ENCODE measurements at regions not wholly inside any gene's neighbourhood (a gene's known extent, or its start where the extent isn't known, plus 50 kb on each side); places are given as distances from the start of the nearest gene placed in this dataset.

DNA sequence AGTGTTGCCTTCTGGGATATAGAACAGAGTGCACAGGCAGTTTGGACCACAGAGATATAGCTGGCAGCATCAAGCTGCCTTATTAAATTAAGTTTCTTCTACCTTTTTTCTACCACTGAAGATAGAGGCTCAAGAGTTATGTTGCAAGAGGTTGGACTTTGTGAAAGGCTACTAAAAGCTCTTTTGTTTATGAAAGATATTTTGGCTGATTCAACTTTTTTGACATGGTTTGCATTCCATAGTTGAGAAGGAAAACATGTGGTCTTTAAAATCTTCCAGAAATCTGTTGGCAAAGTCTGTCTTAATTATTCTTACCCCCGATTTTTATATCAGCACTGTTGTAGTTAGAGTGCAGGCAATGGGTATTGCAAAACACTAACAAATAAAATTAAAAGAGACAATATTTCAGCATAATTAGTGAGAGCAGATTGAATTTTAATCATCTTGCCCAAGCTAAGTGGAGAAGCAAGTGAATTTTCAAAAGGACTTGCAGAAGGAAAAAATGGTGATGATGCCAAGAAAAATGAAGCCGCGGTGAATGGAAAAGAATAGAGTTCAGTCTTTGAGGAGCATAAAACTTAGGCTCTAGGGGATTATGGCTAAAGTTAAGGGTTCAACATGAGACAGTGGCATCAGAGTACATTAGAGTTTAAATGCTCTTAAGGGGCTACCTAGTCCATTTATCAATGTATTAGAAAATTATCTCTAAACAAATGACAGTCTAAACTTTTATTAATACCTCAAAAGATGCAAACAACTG is 450.9 kb upstream of the CNTNAP2 start:
- H3K4me1 ChIP-seq (ENCODE audit: insufficient read depth) = no peaks in the 10 kb centered on the region
- no peak overlapping the region for H3K27ac ChIP-seq
- no peaks in the 10 kb centered on the region for H3K27me3 ChIP-seq
- no peaks in the 10 kb centered on the region for H3K36me3 ChIP-seq
- 38 to 46% (median 43%) methylated on average over 3 of the region's 3 CpGs for WGBS, 3 donors
- no peak overlapping the region for H3K4me3 ChIP-seq
- TF ChIP-seq EP300 (IDR thresholded peaks at IDR 0.05) (no peak), POLR2A (IDR thresholded peaks at IDR 0.05) (no peak)
- TF ChIP-seq, protein P1, sequence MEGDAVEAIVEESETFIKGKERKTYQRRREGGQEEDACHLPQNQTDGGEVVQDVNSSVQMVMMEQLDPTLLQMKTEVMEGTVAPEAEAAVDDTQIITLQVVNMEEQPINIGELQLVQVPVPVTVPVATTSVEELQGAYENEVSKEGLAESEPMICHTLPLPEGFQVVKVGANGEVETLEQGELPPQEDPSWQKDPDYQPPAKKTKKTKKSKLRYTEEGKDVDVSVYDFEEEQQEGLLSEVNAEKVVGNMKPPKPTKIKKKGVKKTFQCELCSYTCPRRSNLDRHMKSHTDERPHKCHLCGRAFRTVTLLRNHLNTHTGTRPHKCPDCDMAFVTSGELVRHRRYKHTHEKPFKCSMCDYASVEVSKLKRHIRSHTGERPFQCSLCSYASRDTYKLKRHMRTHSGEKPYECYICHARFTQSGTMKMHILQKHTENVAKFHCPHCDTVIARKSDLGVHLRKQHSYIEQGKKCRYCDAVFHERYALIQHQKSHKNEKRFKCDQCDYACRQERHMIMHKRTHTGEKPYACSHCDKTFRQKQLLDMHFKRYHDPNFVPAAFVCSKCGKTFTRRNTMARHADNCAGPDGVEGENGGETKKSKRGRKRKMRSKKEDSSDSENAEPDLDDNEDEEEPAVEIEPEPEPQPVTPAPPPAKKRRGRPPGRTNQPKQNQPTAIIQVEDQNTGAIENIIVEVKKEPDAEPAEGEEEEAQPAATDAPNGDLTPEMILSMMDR (IDR thresholded peaks at IDR 0.05) = no peak
- intact Hi-C loops (cut with DNase I) = no loop called here
- no peak for DNase-seq
- H3K9me3 ChIP-seq = no peaks in the 10 kb centered on the region

DNA sequence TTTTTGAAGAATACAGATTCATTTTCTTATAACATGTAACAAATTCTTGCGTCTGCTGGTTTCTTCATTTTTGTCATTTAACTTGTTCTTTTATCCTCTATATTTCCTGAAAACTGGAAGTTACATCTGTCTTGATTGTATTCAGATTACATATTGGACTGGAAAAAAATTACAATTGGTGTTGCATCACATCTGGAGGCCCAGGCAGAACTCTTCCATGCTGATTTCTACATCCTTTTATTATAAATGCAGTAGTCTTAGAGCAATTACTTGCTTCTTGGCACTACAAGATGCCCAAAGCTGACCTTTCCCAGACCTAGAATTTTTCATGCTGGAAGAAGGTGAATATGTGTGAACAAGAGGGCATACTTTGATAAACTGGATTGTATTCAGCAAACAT is 460.9 kb upstream of the CNTNAP2 start:
- Histone ChIP-seq H3K9me3 (no peaks in the 10 kb centered on the region), H3K4me3 (no peak overlapping the region), H3K36me3 (no peaks in the 10 kb centered on the region), H3K27ac (no peak overlapping the region), H3K4me1 (ENCODE audit: insufficient read depth) (no peaks in the 10 kb centered on the region), H3K27me3 (no peaks in the 10 kb centered on the region)
- DNase-seq = no peak
- WGBS, 3 donors = 90 to 96% (median 91%) methylated on average over 1 of the region's 1 CpG
- intact Hi-C loops (cut with DNase I) = no loop called here
- TF ChIP-seq, protein P1 (IDR thresholded peaks at IDR 0.05) = no peak
- TF ChIP-seq POLR2A (IDR thresholded peaks at IDR 0.05) = no peak
- TF ChIP-seq EP300 (IDR thresholded peaks at IDR 0.05) = no peak

DNA sequence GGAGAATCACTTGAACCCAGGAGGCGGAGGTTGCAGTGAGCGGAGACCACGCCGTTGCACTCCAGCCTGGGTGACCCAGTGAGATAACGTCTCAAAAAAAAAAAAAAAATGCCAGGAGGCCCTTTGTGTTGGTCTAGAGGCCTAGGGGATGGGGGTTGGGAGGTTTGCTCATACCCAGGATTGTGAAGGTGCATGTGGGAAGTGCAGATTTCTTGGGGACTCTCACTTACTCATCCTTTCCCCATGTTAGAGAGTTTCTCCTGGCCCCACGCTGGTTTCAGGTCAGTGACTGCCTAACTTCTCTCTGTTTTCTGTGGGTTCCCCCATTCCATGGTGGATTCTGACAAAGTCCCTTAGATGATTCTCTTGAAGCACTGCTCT is 471.5 kb upstream of the CNTNAP2 start:
- no peaks in the 10 kb centered on the region for H3K4me1 ChIP-seq (ENCODE audit: insufficient read depth)
- H3K36me3 ChIP-seq = no peaks in the 10 kb centered on the region
- TF ChIP-seq EP300 (IDR thresholded peaks at IDR 0.05) = no peak
- DNase-seq = no peak
- H3K27ac ChIP-seq = no peak overlapping the region
- no peaks in the 10 kb centered on the region for H3K27me3 ChIP-seq
- no peaks in the 10 kb centered on the region for H3K9me3 ChIP-seq
- WGBS, 3 donors = 86 to 89% (median 87%) methylated on average over 6 of the region's 6 CpGs
- no peak overlapping the region for H3K4me3 ChIP-seq
- intact Hi-C loops (cut with DNase I) = no loop called here

DNA sequence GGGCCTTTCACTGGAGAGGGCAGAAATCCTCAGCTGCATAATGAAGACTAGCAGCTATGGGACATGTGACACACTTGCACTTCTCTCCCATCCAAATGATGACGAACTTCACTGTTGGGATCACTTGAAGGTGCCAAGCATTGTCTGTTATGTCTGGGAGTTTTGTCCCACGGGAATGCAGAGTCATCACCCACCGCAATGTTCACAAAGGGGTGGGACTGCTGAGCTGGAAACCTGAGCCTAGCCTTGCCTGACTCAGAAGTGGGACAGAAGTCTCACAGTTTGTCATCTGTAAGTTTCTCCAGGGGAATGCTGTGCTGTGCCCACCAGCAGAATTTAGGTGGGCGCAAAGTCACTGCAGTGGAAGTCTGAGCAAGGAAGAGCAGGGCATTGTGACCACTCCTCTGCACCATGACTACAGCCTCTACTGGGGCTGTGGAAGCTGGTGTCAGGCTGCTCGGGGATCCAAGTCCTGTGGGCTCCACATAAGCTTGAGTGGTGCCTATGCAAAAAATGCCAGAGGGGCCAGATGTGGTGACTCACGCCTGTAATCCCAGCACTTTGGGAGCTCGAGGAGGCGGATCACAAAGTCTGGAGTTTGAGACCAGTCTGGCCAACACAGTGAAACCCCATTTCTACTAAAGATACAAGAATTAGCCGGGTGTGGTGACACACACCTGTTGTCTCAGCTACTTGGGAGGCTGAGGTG is 472.0 kb upstream of the CNTNAP2 start:
- TF ChIP-seq EP300 (IDR thresholded peaks at IDR 0.05) = no peak
- Histone ChIP-seq H3K36me3 (no peaks in the 10 kb centered on the region), H3K27me3 (no peaks in the 10 kb centered on the region), H3K9me3 (no peaks in the 10 kb centered on the region), H3K4me1 (ENCODE audit: insufficient read depth) (no peaks in the 10 kb centered on the region), H3K4me3 (no peak overlapping the region), H3K27ac (no peak overlapping the region)
- WGBS, 3 donors = 86 to 89% (median 89%) methylated on average over 9 of the region's 9 CpGs
- intact Hi-C loops (cut with DNase I) = no loop called here
- no peak for DNase-seq

DNA sequence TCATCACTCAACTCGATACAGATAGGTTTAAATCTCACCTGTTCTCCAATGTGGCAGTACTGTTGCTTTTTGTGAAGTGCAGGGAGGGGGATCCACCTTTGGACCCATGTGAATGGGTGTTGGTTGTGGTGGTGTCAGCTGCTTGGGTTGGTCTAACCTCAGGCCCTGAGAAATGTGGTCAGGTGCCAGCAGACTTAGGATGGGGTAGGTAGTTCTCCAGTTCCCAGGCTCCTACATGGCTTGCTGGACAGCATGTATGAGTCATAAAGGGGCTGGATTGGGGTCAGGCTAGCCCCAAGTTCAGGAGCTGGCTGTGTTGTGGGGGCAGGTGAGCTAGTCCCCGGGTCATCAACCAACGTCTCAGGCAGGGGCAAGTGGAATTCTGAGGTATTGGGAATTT is 472.6 kb upstream of the CNTNAP2 start:
- Histone ChIP-seq H3K36me3 (no peaks in the 10 kb centered on the region), H3K27ac (no peak overlapping the region), H3K4me3 (no peak overlapping the region), H3K9me3 (no peaks in the 10 kb centered on the region), H3K4me1 (ENCODE audit: insufficient read depth) (no peaks in the 10 kb centered on the region), H3K27me3 (no peaks in the 10 kb centered on the region)
- TF ChIP-seq EP300 (IDR thresholded peaks at IDR 0.05) = no peak
- TF ChIP-seq POLR2A (IDR thresholded peaks at IDR 0.05) = no peak
- TF ChIP-seq, protein P1 (IDR thresholded peaks at IDR 0.05) = no peak
- intact Hi-C loops (cut with DNase I) = no loop called here
- 67 to 76% (median 76%) methylated on average over 3 of the region's 3 CpGs for WGBS, 3 donors
- no peak for DNase-seq
